GM12873 (cell line): ENCODE measurements at regions not wholly inside any gene's neighbourhood (a gene's known extent, or its start where the extent isn't known, plus 50 kb on each side); places are given as distances from the start of the nearest gene placed in this dataset.

Experiments
- CTCF ChIP-seq: IDR thresholded peaks from 2 replicates; pipeline ENCODE4 v1.5.1; 2012; ENCODE audit warnings: low read depth, mild to moderate bottlenecking, moderate library complexity, low read length, control low read depth; ENCODE audit not compliant: insufficient read depth; ENCODE audit errors: missing control alignments

- no peak for TF ChIP-seq CTCF
Observed at GRCh38 chr11:32315121-32315520, 120.2 kb downstream of the WT1 start.

- no peak for TF ChIP-seq CTCF
Observed at GRCh38 chr11:32316232-32316631, 119.1 kb downstream of the WT1 start.

GRCh38 chr11:32316858-32317642 is 118.3 kb downstream of the WT1 start:
- TF ChIP-seq CTCF: no peak

GRCh38 chr11:32317643-32318042 is 117.7 kb downstream of the WT1 start:
- no peak for TF ChIP-seq CTCF

GRCh38 chr11:32318071-32319055 is 117.0 kb downstream of the WT1 start:
- no peak for TF ChIP-seq CTCF

- TF ChIP-seq CTCF: no peak
Observed at GRCh38 chr11:32323814-32324130, 111.6 kb downstream of the WT1 start.

GRCh38 chr11:32325187-32325586 is 110.2 kb downstream of the WT1 start:
- TF ChIP-seq CTCF: no peak
